ENCODE measurements at regions not wholly inside any gene's neighbourhood (a gene's known extent, or its start where the extent isn't known, plus 50 kb on each side); places are given as distances from the start of the nearest gene placed in this dataset.

- TF ChIP-seq, protein P1, sequence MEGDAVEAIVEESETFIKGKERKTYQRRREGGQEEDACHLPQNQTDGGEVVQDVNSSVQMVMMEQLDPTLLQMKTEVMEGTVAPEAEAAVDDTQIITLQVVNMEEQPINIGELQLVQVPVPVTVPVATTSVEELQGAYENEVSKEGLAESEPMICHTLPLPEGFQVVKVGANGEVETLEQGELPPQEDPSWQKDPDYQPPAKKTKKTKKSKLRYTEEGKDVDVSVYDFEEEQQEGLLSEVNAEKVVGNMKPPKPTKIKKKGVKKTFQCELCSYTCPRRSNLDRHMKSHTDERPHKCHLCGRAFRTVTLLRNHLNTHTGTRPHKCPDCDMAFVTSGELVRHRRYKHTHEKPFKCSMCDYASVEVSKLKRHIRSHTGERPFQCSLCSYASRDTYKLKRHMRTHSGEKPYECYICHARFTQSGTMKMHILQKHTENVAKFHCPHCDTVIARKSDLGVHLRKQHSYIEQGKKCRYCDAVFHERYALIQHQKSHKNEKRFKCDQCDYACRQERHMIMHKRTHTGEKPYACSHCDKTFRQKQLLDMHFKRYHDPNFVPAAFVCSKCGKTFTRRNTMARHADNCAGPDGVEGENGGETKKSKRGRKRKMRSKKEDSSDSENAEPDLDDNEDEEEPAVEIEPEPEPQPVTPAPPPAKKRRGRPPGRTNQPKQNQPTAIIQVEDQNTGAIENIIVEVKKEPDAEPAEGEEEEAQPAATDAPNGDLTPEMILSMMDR (IDR thresholded peaks at IDR 0.05; ENCODE audit: borderline replicate concordance, insufficient read depth, low read depth, low read length) = no peak
- H3K4me3 ChIP-seq (ENCODE audit: low read depth, low read length) = no peak overlapping the region
Measured at GRCh38 chr10:9596368-9596920, 1421.2 kb upstream of the CELF2 start.

GRCh38 chr10:9602998-9603397, 1414.7 kb upstream of the CELF2 start:
- TF ChIP-seq, protein P1 (IDR thresholded peaks at IDR 0.05; ENCODE audit: borderline replicate concordance, insufficient read depth, low read depth, low read length) = no peak
- no peak overlapping the region for H3K4me3 ChIP-seq (ENCODE audit: low read depth, low read length)

DNA sequence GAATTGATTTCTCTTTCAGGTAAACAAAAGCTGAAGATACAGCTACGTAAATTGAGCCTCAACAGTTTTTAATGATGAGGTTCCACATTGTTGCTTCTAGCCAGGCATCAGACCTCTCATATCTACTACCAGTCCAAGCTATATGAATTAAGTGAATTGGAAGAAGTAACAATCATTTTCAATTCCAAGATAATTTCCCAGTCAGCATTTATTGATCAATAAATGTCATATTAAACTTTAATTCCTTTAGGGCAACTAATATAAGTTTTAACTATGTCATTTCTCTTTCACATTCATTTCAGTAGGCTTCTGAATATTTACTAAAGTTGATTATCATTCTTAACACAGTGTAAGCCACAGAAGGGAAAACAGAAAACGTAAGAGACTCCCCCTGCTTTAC, 1413.7 kb upstream of the CELF2 start:
- H3K4me3 ChIP-seq (ENCODE audit: low read depth, low read length) = no peak overlapping the region
- TF ChIP-seq, protein P1 (IDR thresholded peaks at IDR 0.05; ENCODE audit: borderline replicate concordance, insufficient read depth, low read depth, low read length) = no peak

GRCh38 chr10:9605231-9605630, 1412.4 kb upstream of the CELF2 start:
- TF ChIP-seq, protein P1 (IDR thresholded peaks at IDR 0.05; ENCODE audit: borderline replicate concordance, insufficient read depth, low read depth, low read length) = no peak

GRCh38 chr10:9608602-9609001, 1409.1 kb upstream of the CELF2 start:
- TF ChIP-seq, protein P1 (IDR thresholded peaks at IDR 0.05; ENCODE audit: borderline replicate concordance, insufficient read depth, low read depth, low read length) = no peak
- H3K4me3 ChIP-seq (ENCODE audit: low read depth, low read length) = no peak overlapping the region

More at GRCh38 chr10:9605231-9605630, 1412.4 kb upstream of the CELF2 start:
- no peak overlapping the region for H3K4me3 ChIP-seq (ENCODE audit: low read depth, low read length)

DNA sequence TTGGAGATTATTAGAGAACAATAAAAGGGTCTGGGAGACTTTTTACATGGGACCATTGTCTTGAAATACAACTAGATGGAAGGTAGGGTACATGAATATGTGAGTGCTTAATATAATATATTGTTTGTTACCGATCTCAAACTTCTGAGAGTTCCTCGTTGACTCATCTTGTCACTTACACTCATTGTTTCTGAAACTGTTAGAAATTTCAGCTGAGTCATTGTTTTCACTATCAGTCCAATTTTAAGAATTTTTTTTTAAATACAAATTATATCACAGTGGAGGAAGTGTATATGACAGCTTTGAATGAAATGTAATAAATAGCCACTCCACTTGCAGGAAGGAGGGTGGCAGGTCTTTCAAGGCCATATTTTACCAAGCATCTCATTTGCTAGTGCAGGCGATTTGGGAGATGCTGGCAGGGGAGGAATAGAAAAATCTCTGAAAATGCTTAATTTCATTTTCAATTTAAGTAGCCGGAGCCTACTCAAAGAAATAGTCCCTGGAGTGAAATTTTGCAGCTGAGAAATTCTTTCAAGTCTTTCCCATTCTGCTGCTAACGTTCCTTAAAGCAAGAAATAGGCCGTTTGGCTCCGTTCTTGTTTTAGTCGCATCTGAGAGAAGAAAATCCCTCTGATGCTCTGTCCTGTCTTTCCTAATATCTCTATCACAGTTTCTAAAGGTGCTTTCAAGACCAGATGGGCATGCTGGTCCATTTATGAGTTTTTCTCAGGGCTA, 1404.2 kb upstream of the CELF2 start:
- TF ChIP-seq, protein P1 (IDR thresholded peaks at IDR 0.05; ENCODE audit: borderline replicate concordance, insufficient read depth, low read depth, low read length) = no peak

GRCh38 chr10:9615189-9615588, 1402.5 kb upstream of the CELF2 start:
- TF ChIP-seq, protein P1 (IDR thresholded peaks at IDR 0.05; ENCODE audit: borderline replicate concordance, insufficient read depth, low read depth, low read length) = no peak
- H3K4me3 ChIP-seq (ENCODE audit: low read depth, low read length) = no peak overlapping the region

More for the DNA sequence above, 1404.2 kb upstream of the CELF2 start:
- H3K4me3 ChIP-seq (ENCODE audit: low read depth, low read length) = no peak overlapping the region

Data from GM12875 (cell line).